ENCODE measurements at regions not wholly inside any gene's neighbourhood (a gene's known extent, or its start where the extent isn't known, plus 50 kb on each side); places are given as distances from the start of the nearest gene placed in this dataset.

DNA sequence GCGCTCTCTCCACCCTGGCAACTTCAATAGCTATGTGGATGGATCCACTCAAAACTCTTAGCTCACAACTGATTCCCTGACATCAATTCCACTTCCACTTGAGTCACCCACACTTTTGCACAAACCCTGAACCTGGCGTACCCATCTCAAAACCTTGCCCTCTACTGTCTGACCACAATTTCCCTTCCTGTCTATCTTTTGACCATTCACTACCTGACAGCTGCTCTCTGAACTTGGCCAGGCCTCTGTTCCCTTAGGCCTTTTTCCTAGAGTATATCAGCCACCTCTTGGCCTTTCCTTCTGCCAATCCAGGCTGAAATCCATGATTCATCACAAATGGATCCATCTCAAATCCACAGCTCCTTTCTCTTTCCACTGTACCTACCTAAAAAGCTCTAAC, 106.0 kb downstream of the RPL27A start:
- no peak for DNase-seq (ENCODE audit: low spot score)
- TF ChIP-seq, protein P1, sequence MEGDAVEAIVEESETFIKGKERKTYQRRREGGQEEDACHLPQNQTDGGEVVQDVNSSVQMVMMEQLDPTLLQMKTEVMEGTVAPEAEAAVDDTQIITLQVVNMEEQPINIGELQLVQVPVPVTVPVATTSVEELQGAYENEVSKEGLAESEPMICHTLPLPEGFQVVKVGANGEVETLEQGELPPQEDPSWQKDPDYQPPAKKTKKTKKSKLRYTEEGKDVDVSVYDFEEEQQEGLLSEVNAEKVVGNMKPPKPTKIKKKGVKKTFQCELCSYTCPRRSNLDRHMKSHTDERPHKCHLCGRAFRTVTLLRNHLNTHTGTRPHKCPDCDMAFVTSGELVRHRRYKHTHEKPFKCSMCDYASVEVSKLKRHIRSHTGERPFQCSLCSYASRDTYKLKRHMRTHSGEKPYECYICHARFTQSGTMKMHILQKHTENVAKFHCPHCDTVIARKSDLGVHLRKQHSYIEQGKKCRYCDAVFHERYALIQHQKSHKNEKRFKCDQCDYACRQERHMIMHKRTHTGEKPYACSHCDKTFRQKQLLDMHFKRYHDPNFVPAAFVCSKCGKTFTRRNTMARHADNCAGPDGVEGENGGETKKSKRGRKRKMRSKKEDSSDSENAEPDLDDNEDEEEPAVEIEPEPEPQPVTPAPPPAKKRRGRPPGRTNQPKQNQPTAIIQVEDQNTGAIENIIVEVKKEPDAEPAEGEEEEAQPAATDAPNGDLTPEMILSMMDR (IDR thresholded peaks at IDR 0.05): no peak
- Histone ChIP-seq H3K27ac (no peak overlapping the region), H3K4me3 (no peak overlapping the region)

DNA sequence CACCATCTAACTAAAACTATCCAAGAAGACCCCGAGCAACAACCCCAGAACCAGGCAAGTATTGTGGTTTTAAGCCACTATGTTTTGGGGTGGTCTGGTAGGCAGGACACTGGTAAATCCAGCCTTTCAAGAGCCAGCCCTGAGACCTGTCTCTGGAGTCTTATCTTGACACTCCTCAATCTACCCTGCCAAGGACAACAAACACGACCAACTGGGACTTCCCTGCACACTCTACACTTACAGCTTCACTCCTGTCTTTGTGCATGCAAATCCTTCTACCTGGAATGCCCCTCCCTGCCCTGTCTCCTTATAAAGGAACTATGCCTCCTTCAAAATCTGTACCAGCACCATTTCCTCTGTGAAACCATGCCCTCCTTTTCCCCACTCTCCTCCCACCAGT, 107.3 kb downstream of the RPL27A start:
- Histone ChIP-seq H3K4me3 (no peak overlapping the region), H3K27ac (no peak overlapping the region)
- DNase-seq (ENCODE audit: low spot score): no peak
- TF ChIP-seq, protein P1 (IDR thresholded peaks at IDR 0.05): no peak

DNA sequence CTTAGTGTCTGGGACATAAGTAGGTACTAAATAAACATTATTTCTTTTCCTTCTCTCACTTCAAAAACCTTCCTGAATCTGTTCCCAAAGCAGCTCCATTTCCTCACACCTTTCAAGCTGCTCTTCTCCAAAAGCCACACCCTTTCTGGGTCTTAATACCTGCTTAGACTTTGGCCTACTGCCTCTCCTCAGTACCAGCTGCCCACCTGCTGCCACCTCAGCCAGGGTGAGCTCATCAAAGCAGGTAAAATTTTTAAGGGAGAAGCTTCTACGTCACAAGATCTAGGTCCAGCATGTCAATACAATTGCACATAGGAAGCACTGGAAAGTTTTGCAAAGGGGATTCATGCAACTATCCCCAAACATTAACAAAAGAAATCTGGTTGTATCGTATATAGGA, 108.4 kb downstream of the RPL27A start:
- TF ChIP-seq, protein P1 (IDR thresholded peaks at IDR 0.05): no peak
- no peak for DNase-seq (ENCODE audit: low spot score)
- Histone ChIP-seq H3K27ac (no peak overlapping the region), H3K4me3 (no peak overlapping the region)

DNA sequence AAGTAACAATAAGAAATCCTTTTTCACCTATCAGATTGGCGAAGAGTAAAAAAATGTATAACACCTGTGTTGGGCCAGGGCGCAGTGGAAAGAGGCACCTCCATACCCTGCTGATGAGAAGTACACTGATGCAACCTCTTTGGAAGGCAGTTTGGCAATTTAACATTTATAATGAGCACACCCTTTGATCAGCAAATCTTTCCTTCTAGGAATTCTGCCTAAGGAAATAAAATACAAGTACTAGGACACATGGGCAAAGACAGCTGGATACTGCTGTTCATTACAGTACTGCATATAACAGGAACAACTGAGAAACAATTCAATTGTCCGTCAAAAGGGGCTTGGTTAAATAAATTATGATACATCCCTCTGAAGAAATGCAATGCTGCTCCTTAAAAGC, 110.1 kb downstream of the RPL27A start:
- TF ChIP-seq, protein P1 (IDR thresholded peaks at IDR 0.05): no peak
- no peak overlapping the region for H3K4me3 ChIP-seq
- no peak for DNase-seq (ENCODE audit: low spot score)
- H3K27ac ChIP-seq: no peak overlapping the region

DNA sequence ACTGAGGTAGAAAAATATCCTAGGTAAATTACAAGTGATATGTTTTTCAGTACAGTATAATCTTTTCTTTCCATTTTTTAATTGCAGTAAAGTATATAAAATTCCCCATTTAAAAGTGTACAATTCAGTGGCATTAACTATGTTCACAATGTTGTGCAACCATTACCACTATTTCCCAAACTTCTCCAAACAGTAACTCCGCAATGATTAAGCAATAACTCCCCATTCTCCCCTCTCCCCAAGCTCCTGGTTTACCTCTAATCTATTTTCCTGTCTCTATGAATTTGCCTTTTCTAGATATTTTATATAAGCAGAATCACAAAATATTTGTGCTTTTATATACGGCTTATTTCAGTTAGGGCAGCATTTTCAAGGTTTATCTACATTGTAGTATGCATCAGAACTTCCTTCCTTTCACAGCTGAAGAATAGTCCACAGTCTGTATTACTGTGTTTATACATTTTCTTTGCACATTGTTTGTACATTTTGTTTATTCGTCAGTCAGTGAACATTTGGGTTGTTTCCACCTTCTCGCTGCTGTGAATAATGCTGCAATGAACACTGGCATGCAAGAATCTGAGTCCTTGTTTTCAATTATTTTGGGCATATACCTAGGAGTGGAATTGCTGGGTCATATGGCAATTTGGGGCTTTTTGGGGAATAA, 110.7 kb downstream of the RPL27A start:
- TF ChIP-seq, protein P1 (IDR thresholded peaks at IDR 0.05): no peak
- no peak for DNase-seq (ENCODE audit: low spot score)
- H3K4me3 ChIP-seq: no peak overlapping the region
- no peak overlapping the region for H3K27ac ChIP-seq

DNA sequence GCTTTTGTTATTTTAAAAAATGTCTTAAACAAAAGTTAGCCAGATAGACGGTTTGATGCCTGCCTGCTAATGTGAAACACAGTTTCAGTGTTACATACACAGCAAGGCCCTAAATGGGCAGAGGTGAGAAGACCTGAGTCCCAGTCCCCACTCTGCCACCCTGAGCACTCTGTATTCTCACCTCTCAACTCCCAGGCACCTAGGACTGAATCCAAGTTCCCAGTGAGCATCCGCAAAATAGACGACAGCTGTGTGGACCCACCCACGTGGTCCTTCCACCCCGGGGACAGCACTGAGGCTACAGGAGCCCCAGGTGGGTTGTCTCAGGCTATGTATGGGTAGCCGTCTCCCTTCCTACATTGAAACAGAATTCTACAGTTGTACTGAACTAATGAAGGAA, 111.5 kb downstream of the RPL27A start:
- Histone ChIP-seq H3K4me3 (no peak overlapping the region), H3K27ac (no peak overlapping the region)
- TF ChIP-seq, protein P1 (IDR thresholded peaks at IDR 0.05): no peak
- DNase-seq (ENCODE audit: low spot score): no peak

DNA sequence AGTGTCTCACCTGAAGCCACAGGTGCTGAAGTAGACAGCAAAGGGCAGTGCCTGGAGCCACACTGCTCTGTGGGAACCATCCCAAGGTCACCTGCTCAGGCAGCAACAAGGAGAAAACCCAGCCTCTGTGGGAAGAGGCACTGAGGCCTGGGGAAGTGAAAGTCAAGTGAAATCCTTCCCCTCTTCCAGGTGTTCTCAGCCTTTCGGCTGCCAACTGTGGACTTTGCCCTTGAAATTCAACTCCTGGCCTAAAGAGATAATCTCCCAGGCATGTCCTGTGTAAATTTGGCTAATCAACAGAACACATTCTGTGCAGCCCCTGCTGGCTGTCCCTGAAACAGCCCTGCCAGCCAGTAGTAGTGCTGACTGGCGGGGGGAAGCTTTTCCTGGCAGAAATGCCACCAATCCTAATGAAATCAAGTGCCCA, 112.1 kb downstream of the RPL27A start:
- Histone ChIP-seq H3K4me3 (no peak overlapping the region), H3K27ac (no peak overlapping the region)
- DNase-seq (ENCODE audit: low spot score): no peak

More for the DNA sequence above, 112.1 kb downstream of the RPL27A start:
- TF ChIP-seq, protein P1 (IDR thresholded peaks at IDR 0.05): no peak
